ENCODE measurements at regions not wholly inside any gene's neighbourhood (a gene's known extent, or its start where the extent isn't known, plus 50 kb on each side); places are given as distances from the start of the nearest gene placed in this dataset.

DNA sequence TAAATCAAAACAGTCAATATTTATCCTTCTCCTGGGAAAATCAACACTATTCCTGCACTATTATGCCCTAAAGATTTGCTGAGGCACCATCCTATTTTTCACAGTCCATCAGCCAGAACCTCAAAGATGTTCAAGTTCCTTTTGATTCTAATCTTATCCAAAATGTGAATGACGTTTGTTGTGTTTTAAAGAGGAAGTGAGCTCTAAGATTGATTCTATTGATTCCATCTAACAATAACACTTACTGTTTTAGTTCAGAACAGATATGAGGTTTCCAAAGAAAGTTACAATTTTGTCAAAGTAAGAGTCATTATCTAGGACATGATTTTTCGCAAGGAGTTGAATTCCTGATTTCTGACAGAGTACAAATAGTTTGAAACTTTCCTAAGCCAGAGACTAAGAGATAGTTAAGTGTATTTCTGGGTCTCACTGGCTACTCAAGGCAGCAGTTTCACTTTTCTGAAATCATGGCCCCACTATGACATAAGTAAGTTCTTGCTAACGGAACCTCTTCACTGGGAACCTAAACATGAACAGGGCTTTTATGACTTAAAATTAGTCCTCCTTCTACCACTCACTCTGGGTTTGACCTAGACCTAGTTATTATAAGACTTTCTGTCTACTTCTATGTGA lies 84.7 kb downstream of the LHX9 start:
- Histone ChIP-seq H3K27ac (ENCODE audit: low read length) (no peak overlapping the region), H3K9me3 (replicated peaks; ENCODE audit: control insufficient read depth, low read depth, low read length) (no peaks in the 10 kb centered on the region), H3K4me3 (ENCODE audit: low read length) (no peak overlapping the region), H3K4me1 (ENCODE audit: control insufficient read depth, insufficient read depth, low read length) (no peaks in the 10 kb centered on the region), H3K27me3 (ENCODE audit: control insufficient read depth, insufficient read depth, low read length) (no peaks in the 10 kb centered on the region), H3K36me3 (ENCODE audit: control insufficient read depth, insufficient read depth, low read length) (no peaks in the 10 kb centered on the region)
- no peak for DNase-seq
- no CpG with 5 or more reads among the region's 3 CpGs for WGBS (ENCODE audit: insufficient coverage)

DNA sequence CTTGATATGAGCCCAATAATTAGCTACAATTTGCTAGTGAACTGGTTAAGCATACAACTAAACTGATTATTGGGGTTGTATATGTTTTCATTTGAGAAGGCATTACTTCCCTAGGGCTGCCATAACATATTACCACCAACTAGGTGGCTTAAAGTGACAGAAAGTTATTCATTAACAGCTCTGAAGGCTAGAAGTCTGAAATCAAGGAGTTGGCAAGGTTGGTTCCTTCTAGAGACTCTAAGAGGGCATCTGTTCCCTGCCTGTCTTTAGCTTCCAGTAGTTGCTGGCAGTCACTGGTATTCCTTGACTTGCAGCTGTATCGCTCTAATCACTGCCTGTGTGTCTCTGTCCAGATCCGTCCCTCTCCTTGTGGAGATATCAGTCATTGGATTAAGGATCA lies 86.3 kb downstream of the LHX9 start:
- WGBS (ENCODE audit: insufficient coverage), result 86% methylated on average over 1 of the region's 2 CpGs
- no peak overlapping the region for H3K27ac ChIP-seq (ENCODE audit: low read length)
- no peaks in the 10 kb centered on the region for H3K27me3 ChIP-seq (ENCODE audit: control insufficient read depth, insufficient read depth, low read length)
- H3K9me3 ChIP-seq (replicated peaks; ENCODE audit: control insufficient read depth, low read depth, low read length), result no peaks in the 10 kb centered on the region
- no peak overlapping the region for H3K4me3 ChIP-seq (ENCODE audit: low read length)
- H3K36me3 ChIP-seq (ENCODE audit: control insufficient read depth, insufficient read depth, low read length), result no peaks in the 10 kb centered on the region
- H3K4me1 ChIP-seq (ENCODE audit: control insufficient read depth, insufficient read depth, low read length), result no peaks in the 10 kb centered on the region
- no peak for DNase-seq

DNA sequence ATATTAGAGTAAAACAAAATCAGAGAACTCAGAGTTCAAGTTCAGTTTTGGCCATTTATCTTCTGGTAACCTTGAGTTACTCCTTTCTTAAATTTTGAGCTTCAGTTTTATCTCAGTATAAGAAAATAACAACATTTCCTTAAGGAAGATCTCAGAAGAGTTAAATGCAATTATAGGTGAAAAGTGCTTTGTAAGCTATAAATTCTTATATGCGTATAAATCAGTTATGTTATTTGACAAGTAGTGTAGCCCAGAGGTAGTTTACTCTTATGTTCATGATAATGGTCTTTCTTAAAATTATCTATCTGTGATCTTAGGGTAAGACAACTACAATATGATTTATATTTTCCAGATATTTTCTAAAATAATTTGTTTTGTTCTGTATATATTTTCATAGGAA lies 89.8 kb downstream of the LHX9 start:
- Histone ChIP-seq H3K27ac (ENCODE audit: low read length) (no peak overlapping the region), H3K36me3 (ENCODE audit: control insufficient read depth, insufficient read depth, low read length) (no peaks in the 10 kb centered on the region), H3K9me3 (replicated peaks; ENCODE audit: control insufficient read depth, low read depth, low read length) (peaks cover 5% of the 10 kb centered on the region), H3K4me3 (ENCODE audit: low read length) (no peak overlapping the region), H3K4me1 (ENCODE audit: control insufficient read depth, insufficient read depth, low read length) (no peaks in the 10 kb centered on the region), H3K27me3 (ENCODE audit: control insufficient read depth, insufficient read depth, low read length) (no peaks in the 10 kb centered on the region)
- DNase-seq, result no peak
- WGBS (ENCODE audit: insufficient coverage), result no CpG with 5 or more reads among the region's 1 CpG

DNA sequence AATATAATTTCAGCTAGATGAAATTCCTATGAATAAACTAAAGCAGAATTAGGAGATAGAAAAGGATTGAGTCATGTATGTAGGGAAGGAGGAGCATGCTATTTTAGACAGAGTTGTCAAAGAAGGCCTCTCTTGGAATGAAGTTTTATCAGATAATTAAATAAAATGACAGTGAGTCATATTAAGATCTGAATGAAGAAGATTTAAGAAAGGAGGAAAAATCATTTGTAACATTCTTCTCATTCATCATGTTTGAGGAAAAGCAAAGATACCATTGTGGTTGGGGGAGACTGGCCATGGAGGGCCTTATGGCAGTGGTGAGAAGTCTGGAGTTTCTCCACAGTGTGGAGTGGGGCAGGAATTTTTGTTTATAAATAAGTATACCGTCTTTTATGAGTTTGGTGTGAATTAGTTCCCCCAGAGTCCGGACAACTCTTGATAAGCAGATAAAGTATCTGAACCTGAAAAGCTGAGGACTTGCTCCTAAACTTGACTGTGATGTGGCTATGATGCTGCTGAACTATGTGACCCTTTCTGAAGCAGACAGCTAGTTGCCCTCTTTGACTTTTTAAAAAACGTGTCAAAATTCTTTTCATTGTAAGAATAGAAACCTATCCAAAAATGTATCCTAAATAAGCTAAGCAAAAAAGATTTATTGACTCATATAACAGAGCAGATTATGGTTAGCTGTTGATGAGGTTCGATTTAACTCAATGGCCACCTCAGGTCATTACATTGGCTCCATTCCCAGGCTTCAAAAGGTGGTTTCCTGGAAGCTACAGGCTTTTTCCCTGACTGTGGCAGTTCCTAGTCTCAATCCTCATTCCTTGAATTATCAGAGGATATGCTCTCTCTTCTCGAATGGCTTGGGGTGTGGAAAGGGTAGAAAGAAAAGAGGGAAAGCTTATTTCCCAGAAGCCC lies 90.8 kb downstream of the LHX9 start:
- WGBS (ENCODE audit: insufficient coverage), result 85% methylated on average over 2 of the region's 5 CpGs
- Histone ChIP-seq H3K36me3 (ENCODE audit: control insufficient read depth, insufficient read depth, low read length) (no peaks in the 10 kb centered on the region), H3K4me3 (ENCODE audit: low read length) (no peak overlapping the region), H3K27ac (ENCODE audit: low read length) (no peak overlapping the region), H3K27me3 (ENCODE audit: control insufficient read depth, insufficient read depth, low read length) (no peaks in the 10 kb centered on the region), H3K9me3 (replicated peaks; ENCODE audit: control insufficient read depth, low read depth, low read length) (peaks cover 5% of the 10 kb centered on the region), H3K4me1 (ENCODE audit: control insufficient read depth, insufficient read depth, low read length) (no peaks in the 10 kb centered on the region)
- no peak for DNase-seq

DNA sequence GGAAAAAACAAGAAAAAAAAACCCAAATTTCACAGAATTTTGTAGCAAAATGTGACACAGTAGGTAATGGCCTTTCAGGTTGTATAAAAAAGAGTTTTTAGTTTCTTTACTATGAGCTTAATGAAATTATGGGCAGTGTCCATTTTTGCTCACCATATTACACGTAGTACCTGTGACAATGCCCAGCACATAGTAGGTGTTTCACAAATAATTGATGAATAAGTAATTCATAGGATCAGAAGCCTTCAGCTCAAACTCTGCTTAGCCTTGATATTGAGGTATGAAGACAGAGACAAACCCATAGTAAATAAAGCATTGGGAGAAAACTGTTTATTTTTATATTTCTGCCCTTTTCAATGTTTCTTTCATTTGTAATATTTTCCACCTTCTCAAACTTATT lies 97.2 kb downstream of the LHX9 start:
- no CpG with 5 or more reads among the region's 1 CpG for WGBS (ENCODE audit: insufficient coverage)
- Histone ChIP-seq H3K27me3 (ENCODE audit: control insufficient read depth, insufficient read depth, low read length) (no peaks in the 10 kb centered on the region), H3K4me1 (ENCODE audit: control insufficient read depth, insufficient read depth, low read length) (no peaks in the 10 kb centered on the region), H3K9me3 (replicated peaks; ENCODE audit: control insufficient read depth, low read depth, low read length) (peaks cover 5% of the 10 kb centered on the region), H3K27ac (ENCODE audit: low read length) (no peak overlapping the region), H3K4me3 (ENCODE audit: low read length) (no peak overlapping the region), H3K36me3 (ENCODE audit: control insufficient read depth, insufficient read depth, low read length) (no peaks in the 10 kb centered on the region)
- DNase-seq, result no peak

DNA sequence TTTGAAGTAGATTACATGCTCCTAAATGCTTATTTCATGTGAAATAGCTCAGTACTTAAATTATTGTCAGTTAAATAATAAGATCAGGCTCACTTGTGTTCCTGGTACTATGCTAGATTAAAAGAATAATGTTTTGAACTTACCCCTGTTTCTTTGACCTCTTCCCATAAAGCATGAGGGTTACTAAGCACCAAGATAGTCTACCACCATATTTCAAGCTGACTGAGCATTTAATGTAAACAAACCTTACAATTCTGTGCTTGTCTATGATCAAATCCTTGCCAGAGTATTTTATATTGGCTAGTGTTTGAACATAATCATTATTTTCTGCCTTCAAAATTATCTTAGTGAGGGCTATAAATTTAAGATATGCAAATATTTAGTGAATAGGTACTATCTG lies 98.1 kb downstream of the LHX9 start:
- H3K9me3 ChIP-seq (replicated peaks; ENCODE audit: control insufficient read depth, low read depth, low read length), result peaks cover under 1% of the 10 kb centered on the region
- DNase-seq, result no peak
- H3K36me3 ChIP-seq (ENCODE audit: control insufficient read depth, insufficient read depth, low read length), result no peaks in the 10 kb centered on the region
- H3K27me3 ChIP-seq (ENCODE audit: control insufficient read depth, insufficient read depth, low read length), result no peaks in the 10 kb centered on the region
- no peaks in the 10 kb centered on the region for H3K4me1 ChIP-seq (ENCODE audit: control insufficient read depth, insufficient read depth, low read length)
- no peak overlapping the region for H3K4me3 ChIP-seq (ENCODE audit: low read length)
- no peak overlapping the region for H3K27ac ChIP-seq (ENCODE audit: low read length)

DNA sequence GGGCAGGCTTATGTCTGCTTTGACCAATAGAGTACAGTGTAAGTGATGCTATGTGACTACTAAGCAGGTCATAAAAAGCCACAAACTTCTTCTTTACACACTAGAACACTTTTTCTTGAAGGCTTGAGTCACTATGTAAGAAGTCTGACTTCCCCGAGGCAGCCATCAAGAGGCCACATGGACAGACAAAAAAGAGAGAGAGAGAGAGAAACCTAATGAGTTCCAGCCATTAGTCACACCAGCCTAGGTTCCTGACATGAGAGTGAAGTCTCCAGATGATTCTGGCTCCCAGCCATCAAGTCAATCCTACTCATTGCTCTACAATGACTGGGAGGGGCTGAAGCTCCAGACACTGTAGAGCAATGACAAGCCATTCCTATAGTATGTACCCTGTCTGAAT lies 101.4 kb downstream of the LHX9 start:
- no peak for DNase-seq
- no CpG with 5 or more reads among the region's 1 CpG for WGBS (ENCODE audit: insufficient coverage)
- Histone ChIP-seq H3K27ac (ENCODE audit: low read length) (no peak overlapping the region), H3K4me3 (ENCODE audit: low read length) (no peak overlapping the region), H3K27me3 (ENCODE audit: control insufficient read depth, insufficient read depth, low read length) (no peaks in the 10 kb centered on the region), H3K9me3 (replicated peaks; ENCODE audit: control insufficient read depth, low read depth, low read length) (no peaks in the 10 kb centered on the region), H3K4me1 (ENCODE audit: control insufficient read depth, insufficient read depth, low read length) (no peaks in the 10 kb centered on the region), H3K36me3 (ENCODE audit: control insufficient read depth, insufficient read depth, low read length) (no peaks in the 10 kb centered on the region)

DNA sequence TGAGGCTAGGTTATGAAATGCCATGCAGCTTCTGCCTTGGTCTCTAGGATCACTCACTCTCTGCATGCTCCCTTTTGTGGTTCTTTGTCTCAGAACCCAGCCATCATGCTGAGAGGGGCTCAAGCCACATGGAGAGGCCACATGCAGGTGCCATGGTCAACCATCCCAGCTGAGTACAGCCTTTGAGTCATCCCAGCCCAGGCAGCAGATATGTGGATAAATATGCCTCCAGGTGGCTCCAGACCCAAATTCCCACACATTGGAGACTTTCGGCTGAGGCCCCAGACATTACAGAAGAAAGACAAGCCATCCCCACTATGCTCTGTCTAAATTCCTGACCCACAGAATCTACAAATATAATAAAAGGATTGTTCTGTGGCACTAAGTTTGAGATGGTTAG lies 102.0 kb downstream of the LHX9 start:
- no CpG with 5 or more reads among the region's 1 CpG for WGBS (ENCODE audit: insufficient coverage)
- H3K4me3 ChIP-seq (ENCODE audit: low read length), result no peak overlapping the region
- no peaks in the 10 kb centered on the region for H3K36me3 ChIP-seq (ENCODE audit: control insufficient read depth, insufficient read depth, low read length)
- H3K4me1 ChIP-seq (ENCODE audit: control insufficient read depth, insufficient read depth, low read length), result no peaks in the 10 kb centered on the region
- DNase-seq, result no peak
- H3K27ac ChIP-seq (ENCODE audit: low read length), result no peak overlapping the region
- H3K9me3 ChIP-seq (replicated peaks; ENCODE audit: control insufficient read depth, low read depth, low read length), result no peaks in the 10 kb centered on the region
- no peaks in the 10 kb centered on the region for H3K27me3 ChIP-seq (ENCODE audit: control insufficient read depth, insufficient read depth, low read length)

DNA sequence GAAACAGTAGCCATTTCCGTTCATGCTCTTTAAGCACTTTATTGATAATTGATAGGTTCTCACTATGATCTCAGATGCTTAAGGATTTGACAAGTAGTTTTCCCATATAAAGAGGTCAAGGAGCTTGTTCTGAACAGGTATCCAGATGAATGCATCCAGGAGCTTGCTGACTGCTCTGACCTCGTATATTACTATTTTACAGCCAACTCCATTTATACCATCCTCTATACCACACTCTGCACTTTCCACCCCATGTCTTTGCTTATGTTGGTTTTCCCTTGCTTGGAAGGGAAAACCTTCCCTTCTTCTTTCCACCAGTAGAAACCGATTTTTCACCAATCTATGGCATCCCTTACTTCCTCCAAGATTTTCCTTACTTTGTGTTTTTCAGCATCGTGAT lies 107.2 kb downstream of the LHX9 start:
- Histone ChIP-seq H3K4me3 (ENCODE audit: low read length) (no peak overlapping the region), H3K27me3 (ENCODE audit: control insufficient read depth, insufficient read depth, low read length) (no peaks in the 10 kb centered on the region), H3K27ac (ENCODE audit: low read length) (no peak overlapping the region), H3K4me1 (ENCODE audit: control insufficient read depth, insufficient read depth, low read length) (no peaks in the 10 kb centered on the region), H3K9me3 (replicated peaks; ENCODE audit: control insufficient read depth, low read depth, low read length) (no peaks in the 10 kb centered on the region), H3K36me3 (ENCODE audit: control insufficient read depth, insufficient read depth, low read length) (no peaks in the 10 kb centered on the region)
- 40% methylated on average over 2 of the region's 4 CpGs for WGBS (ENCODE audit: insufficient coverage)
- no peak for DNase-seq

DNA sequence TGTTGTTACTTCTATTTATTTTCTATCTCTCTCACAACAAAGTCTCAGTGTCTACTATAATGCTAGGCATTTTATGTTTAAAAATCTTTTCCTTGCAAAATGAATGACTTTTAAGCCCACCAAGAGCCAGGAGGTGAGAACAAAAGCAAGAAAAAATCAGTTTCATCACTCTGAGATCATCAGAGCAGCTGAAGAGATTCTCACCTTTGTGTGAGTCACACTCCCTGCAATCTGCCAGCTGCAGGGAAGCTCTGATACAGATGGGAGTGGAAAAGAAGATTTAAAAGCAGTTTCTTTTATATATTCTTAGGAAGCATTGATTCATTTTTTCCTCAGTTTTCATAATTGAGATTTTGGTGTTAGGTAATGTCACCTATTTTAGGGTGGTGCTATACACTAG lies 107.6 kb downstream of the LHX9 start:
- Histone ChIP-seq H3K4me1 (ENCODE audit: control insufficient read depth, insufficient read depth, low read length) (no peaks in the 10 kb centered on the region), H3K27ac (ENCODE audit: low read length) (no peak overlapping the region), H3K36me3 (ENCODE audit: control insufficient read depth, insufficient read depth, low read length) (no peaks in the 10 kb centered on the region), H3K27me3 (ENCODE audit: control insufficient read depth, insufficient read depth, low read length) (no peaks in the 10 kb centered on the region), H3K4me3 (ENCODE audit: low read length) (no peak overlapping the region), H3K9me3 (replicated peaks; ENCODE audit: control insufficient read depth, low read depth, low read length) (no peaks in the 10 kb centered on the region)
- no peak for DNase-seq
